Activated naive CD8-positive, alpha-beta T cell treated with anti-CD3 and anti-CD28 coated beads, Interleukin-2, amount 10 ng/mL, durations not matched to agents 7 days and 5 days (primary cell): ENCODE measurements at regions not wholly inside any gene's neighbourhood (a gene's known extent, or its start where the extent isn't known, plus 50 kb on each side); places are given as distances from the start of the nearest gene placed in this dataset.

Experiments used
- ATAC-seq: fragments of 150-1000 bp; cut with Tn5 transposase; one replicate; pipeline ENCODE4 v1.10.0; 2021; ENCODE audit warnings: low read depth, moderate library complexity
- POLR2A ChIA-PET: fragments of 350-600 bp; sonication (Branson Sonifier 250); formaldehyde crosslinking; loops from one replicate; lab custom pipeline; 2021; ENCODE audit warnings: antibody characterized with exemption; lab: Charles Lee
- DNase-seq: peaks from one replicate; pipeline ENCODE4 v3.0.0; 2021
- H3K27ac Mint-ChIP-seq: one replicate; pipeline ENCODE4 v1.8.0; 2022; ENCODE audit warnings: mild to moderate bottlenecking, mixed read lengths
- H3K27me3 Mint-ChIP-seq: one replicate; pipeline ENCODE4 v1.8.0; 2022; ENCODE audit warnings: mild to moderate bottlenecking, moderate library complexity, mixed read lengths
- H3K36me3 Mint-ChIP-seq: one replicate; pipeline ENCODE4 v1.8.0; 2021; ENCODE audit warnings: mild to moderate bottlenecking, mixed read lengths
- H3K4me1 Mint-ChIP-seq: one replicate; pipeline ENCODE4 v1.8.0; 2021; ENCODE audit warnings: mixed read lengths
- H3K4me3 Mint-ChIP-seq: one replicate; pipeline ENCODE4 v1.8.0; 2022; ENCODE audit warnings: mild to moderate bottlenecking, moderate library complexity, mixed read lengths
- H3K9me3 Mint-ChIP-seq: one replicate; pipeline ENCODE4 v1.8.0; 2021; ENCODE audit warnings: mixed read lengths

- DNase-seq (no peak), ATAC-seq (no peak)
- Mint-ChIP-seq H3K36me3 (no peaks in the 10 kb centered on the region), H3K4me1 (no peaks in the 10 kb centered on the region), H3K4me3 (no peak overlapping the region), H3K27ac (no peak overlapping the region), H3K9me3 (no peaks in the 10 kb centered on the region), H3K27me3 (no peaks in the 10 kb centered on the region)
- POLR2A ChIA-PET: no interaction called here
These were observed 56.8 kb upstream of the KCNMB2 start for GRCh38 chr3:178479446-178479845.

GRCh38 chr3:178479860-178480259, 56.4 kb upstream of the KCNMB2 start:
- POLR2A ChIA-PET: no interaction called here
- H3K27ac Mint-ChIP-seq: no peak overlapping the region
- H3K27me3 Mint-ChIP-seq: peaks cover 2% of the 10 kb centered on the region
- DNase-seq (no peak), ATAC-seq (no peak)
- H3K4me1 Mint-ChIP-seq: no peaks in the 10 kb centered on the region
- H3K4me3 Mint-ChIP-seq: no peak overlapping the region
- no peaks in the 10 kb centered on the region for H3K36me3 Mint-ChIP-seq
- no peaks in the 10 kb centered on the region for H3K9me3 Mint-ChIP-seq

GRCh38 chr3:178480274-178480673, 56.0 kb upstream of the KCNMB2 start:
- ATAC-seq (no peak), DNase-seq (no peak)
- Mint-ChIP-seq H3K27ac (no peak overlapping the region), H3K36me3 (no peaks in the 10 kb centered on the region), H3K9me3 (no peaks in the 10 kb centered on the region), H3K27me3 (peaks cover 3% of the 10 kb centered on the region), H3K4me3 (no peak overlapping the region), H3K4me1 (no peaks in the 10 kb centered on the region)
- POLR2A ChIA-PET: no interaction called here

GRCh38 chr3:178480795-178481194, 55.4 kb upstream of the KCNMB2 start:
- DNase-seq (no peak), ATAC-seq (no peak)
- Mint-ChIP-seq H3K36me3 (no peaks in the 10 kb centered on the region), H3K4me1 (no peaks in the 10 kb centered on the region), H3K4me3 (no peak overlapping the region), H3K27me3 (peaks cover 3% of the 10 kb centered on the region), H3K9me3 (no peaks in the 10 kb centered on the region), H3K27ac (no peak overlapping the region)
- POLR2A ChIA-PET: no interaction called here

- H3K9me3 Mint-ChIP-seq: no peaks in the 10 kb centered on the region
- H3K4me3 Mint-ChIP-seq: no peak overlapping the region
- no peak overlapping the region for H3K27ac Mint-ChIP-seq
- ATAC-seq: no peak
- H3K4me1 Mint-ChIP-seq: no peaks in the 10 kb centered on the region
- no peak for DNase-seq
- POLR2A ChIA-PET: no interaction called here
- peaks cover 3% of the 10 kb centered on the region for H3K27me3 Mint-ChIP-seq
- H3K36me3 Mint-ChIP-seq: no peaks in the 10 kb centered on the region
These were observed 53.3 kb upstream of the KCNMB2 start for GRCh38 chr3:178482981-178483380.

GRCh38 chr3:178483704-178484103, 52.5 kb upstream of the KCNMB2 start:
- no peaks in the 10 kb centered on the region for H3K36me3 Mint-ChIP-seq
- no peak for DNase-seq
- H3K4me1 Mint-ChIP-seq: no peaks in the 10 kb centered on the region
- POLR2A ChIA-PET: no interaction called here
- H3K9me3 Mint-ChIP-seq: no peaks in the 10 kb centered on the region
- H3K4me3 Mint-ChIP-seq: no peak overlapping the region
- H3K27ac Mint-ChIP-seq: no peak overlapping the region
- H3K27me3 Mint-ChIP-seq: peaks cover 3% of the 10 kb centered on the region
- no peak for ATAC-seq

GRCh38 chr3:178485756-178486155, 50.5 kb upstream of the KCNMB2 start:
- no peak overlapping the region for H3K4me3 Mint-ChIP-seq
- no peaks in the 10 kb centered on the region for H3K4me1 Mint-ChIP-seq
- no peaks in the 10 kb centered on the region for H3K36me3 Mint-ChIP-seq
- H3K9me3 Mint-ChIP-seq: no peaks in the 10 kb centered on the region
- H3K27me3 Mint-ChIP-seq: peaks cover 3% of the 10 kb centered on the region
- no peak overlapping the region for H3K27ac Mint-ChIP-seq
- ATAC-seq: no peak
- POLR2A ChIA-PET: no interaction called here
- no peak for DNase-seq
